ENCODE measurements at regions not wholly inside any gene's neighbourhood (a gene's known extent, or its start where the extent isn't known, plus 50 kb on each side); places are given as distances from the start of the nearest gene placed in this dataset.

DNA sequence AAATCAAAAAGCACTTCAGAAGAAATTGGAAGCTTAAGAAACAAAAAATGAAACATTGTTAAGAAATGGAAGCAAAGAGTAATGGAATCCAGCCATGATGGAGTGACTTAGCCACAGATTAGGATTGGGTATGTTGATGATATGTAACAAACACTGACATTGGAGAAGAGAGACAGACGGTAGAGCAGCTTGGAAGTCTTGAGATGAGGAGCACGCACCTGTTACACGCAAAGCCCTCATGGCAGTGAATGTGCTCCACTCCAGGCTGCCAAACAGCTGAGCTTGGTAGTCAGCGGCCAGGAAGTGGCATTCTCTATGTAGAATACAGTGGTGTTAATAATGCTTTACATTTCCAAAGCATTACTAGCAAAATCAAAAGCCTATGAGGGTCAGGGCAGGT, 56.9 kb upstream of the GPRIN3 start:
- CTCF ChIA-PET = no interaction called here

DNA sequence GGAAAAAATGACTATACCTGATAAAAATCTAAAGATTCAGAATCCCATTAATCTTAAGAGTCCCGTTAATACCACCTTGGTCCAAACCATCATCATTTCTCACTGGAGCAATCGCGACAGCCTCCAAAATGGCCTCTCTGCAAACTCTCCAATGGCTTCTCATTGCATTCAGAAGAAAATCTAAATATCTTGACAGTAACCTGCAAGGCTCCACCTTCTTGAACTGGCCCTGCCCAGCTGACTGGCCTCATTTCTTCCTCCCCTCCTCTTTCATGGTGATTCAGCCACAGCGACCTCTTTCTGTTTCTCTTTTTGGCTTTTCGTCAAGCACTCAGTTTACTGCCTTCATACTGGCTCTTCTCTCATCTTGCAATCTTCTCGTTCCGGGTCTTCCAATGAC, 56.2 kb upstream of the GPRIN3 start:
- intact Hi-C loops (cut with micrococcal nuclease) = no loop called here
- POLR2A ChIA-PET = no interaction called here
- Histone ChIP-seq H3K27ac (ENCODE audit: low read depth, low read length) (no peak overlapping the region), H3K4me1 (ENCODE audit: control insufficient read depth in 2 of 2, insufficient read depth in 2 of 2, low read length in 2 of 2) (no peaks in the 10 kb centered on the region), H3K4me3 (ENCODE audit: low read length) (no peak overlapping the region), H3K27me3 (ENCODE audit: control insufficient read depth in 2 of 2, insufficient read depth in 2 of 2, low read length in 2 of 2) (no peaks in the 10 kb centered on the region), H3K9me3 (ENCODE audit: control insufficient read depth in 2 of 3, low read length in 3 of 3) (no peaks in the 10 kb centered on the region), H3K36me3 (ENCODE audit: control insufficient read depth in 2 of 3, insufficient read depth in 3 of 3, low read length in 3 of 3) (no peaks in the 10 kb centered on the region)
- Mint-ChIP-seq H3K9me3 (peaks cover 0 to 14% (median 3%) of the 10 kb centered on the region in 11 donors), H3K27me3 (peaks cover 0 to 5% (median 0%) of the 10 kb centered on the region in 5 donors), H3K4me1 (peaks cover 7 to 12% (median 10%) of the 10 kb centered on the region in 7 donors), H3K36me3 (peaks cover 0 to 13% (median 0%) of the 10 kb centered on the region in 5 donors), H3K4me3 (no peak overlapping the region), H3K27ac (no peak overlapping the region)
- ATAC-seq = no peak
- no peak for DNase-seq
- CTCF ChIA-PET = no interaction called here

More for the DNA sequence above, 56.9 kb upstream of the GPRIN3 start:
- Mint-ChIP-seq H3K4me1 (peaks cover 7 to 12% (median 11%) of the 10 kb centered on the region in 7 donors), H3K9me3 (peaks cover 0 to 14% (median 3%) of the 10 kb centered on the region in 11 donors), H3K27me3 (peaks cover 0 to 5% (median 0%) of the 10 kb centered on the region in 5 donors), H3K4me3 (no peak overlapping the region), H3K36me3 (peaks cover 0 to 13% (median 0%) of the 10 kb centered on the region in 5 donors), H3K27ac (no peak overlapping the region)
- H3K4me1 ChIP-seq (ENCODE audit: control insufficient read depth in 2 of 2, insufficient read depth in 2 of 2, low read length in 2 of 2) = no peaks in the 10 kb centered on the region
- H3K27ac ChIP-seq (ENCODE audit: low read depth, low read length) = no peak overlapping the region
- no peak for DNase-seq
- H3K4me3 ChIP-seq (ENCODE audit: low read length) = no peak overlapping the region
- ATAC-seq = no peak
- H3K9me3 ChIP-seq (ENCODE audit: control insufficient read depth in 2 of 3, low read length in 3 of 3) = no peaks in the 10 kb centered on the region
- POLR2A ChIA-PET = no interaction called here
- no peaks in the 10 kb centered on the region for H3K36me3 ChIP-seq (ENCODE audit: control insufficient read depth in 2 of 3, insufficient read depth in 3 of 3, low read length in 3 of 3)
- no peaks in the 10 kb centered on the region for H3K27me3 ChIP-seq (ENCODE audit: control insufficient read depth in 2 of 2, insufficient read depth in 2 of 2, low read length in 2 of 2)
- intact Hi-C loops (cut with micrococcal nuclease) = no loop called here

DNA sequence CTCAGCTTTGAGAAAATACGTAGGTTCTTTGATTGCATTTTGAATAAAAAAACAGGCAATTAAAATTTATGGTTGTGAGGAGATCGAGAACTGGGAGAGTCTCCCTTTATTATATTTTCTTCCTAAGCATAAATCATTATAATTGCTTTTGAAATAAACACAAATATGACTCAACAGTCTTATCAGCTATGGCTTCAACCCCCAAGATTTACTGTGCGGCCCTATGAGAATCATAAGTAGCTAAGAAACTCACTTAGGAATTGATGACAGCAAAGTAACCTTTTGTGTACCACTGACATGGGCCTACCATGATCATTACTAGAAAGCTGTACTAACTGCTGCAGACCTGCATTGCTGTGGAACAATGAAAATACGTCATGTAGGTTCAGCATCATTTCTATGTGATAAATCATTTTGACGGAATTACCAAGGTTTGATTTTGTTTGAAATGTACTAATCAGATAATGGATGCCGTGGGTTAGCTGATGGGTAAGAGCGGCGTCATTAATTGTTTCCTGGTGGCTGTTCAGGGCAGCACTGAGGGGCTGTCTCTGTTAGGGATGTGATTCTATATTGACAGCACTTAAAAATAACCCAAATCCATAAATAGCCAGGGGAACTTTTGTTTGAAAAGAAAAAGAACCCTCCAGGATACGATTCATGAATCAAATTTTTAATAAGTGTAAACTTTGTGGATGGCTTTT, 51.5 kb upstream of the GPRIN3 start:
- Histone ChIP-seq H3K9me3 (ENCODE audit: control insufficient read depth in 2 of 3, low read length in 3 of 3) (no peaks in the 10 kb centered on the region), H3K27me3 (ENCODE audit: control insufficient read depth in 2 of 2, insufficient read depth in 2 of 2, low read length in 2 of 2) (no peaks in the 10 kb centered on the region), H3K36me3 (ENCODE audit: control insufficient read depth in 2 of 3, insufficient read depth in 3 of 3, low read length in 3 of 3) (no peaks in the 10 kb centered on the region), H3K27ac (ENCODE audit: low read depth, low read length) (no peak overlapping the region), H3K4me3 (ENCODE audit: low read length) (no peak overlapping the region), H3K4me1 (ENCODE audit: control insufficient read depth in 2 of 2, insufficient read depth in 2 of 2, low read length in 2 of 2) (no peaks in the 10 kb centered on the region)
- peaks cover 0 to 2% (median 0%) of the 10 kb centered on the region in 11 donors for H3K9me3 Mint-ChIP-seq
- peaks cover 0 to 4% (median 0%) of the 10 kb centered on the region in 7 donors for H3K4me1 Mint-ChIP-seq
- POLR2A ChIA-PET = interaction anchor here (0.6 kb wide), 1 partner anchor 261 kb away, joined by 3 read pairs; no protein-coding TSS in a partner anchor
- ATAC-seq (no peak), DNase-seq (no peak)
- intact Hi-C loops (cut with micrococcal nuclease) = no loop called here
- H3K4me3 Mint-ChIP-seq = no peak overlapping the region
- CTCF ChIA-PET = no interaction called here
- peaks cover 0 to 2% (median 0%) of the 10 kb centered on the region in 5 donors for H3K36me3 Mint-ChIP-seq
- H3K27me3 Mint-ChIP-seq = peaks cover 0 to 15% (median 0%) of the 10 kb centered on the region in 5 donors
- H3K27ac Mint-ChIP-seq = no peak overlapping the region

DNA sequence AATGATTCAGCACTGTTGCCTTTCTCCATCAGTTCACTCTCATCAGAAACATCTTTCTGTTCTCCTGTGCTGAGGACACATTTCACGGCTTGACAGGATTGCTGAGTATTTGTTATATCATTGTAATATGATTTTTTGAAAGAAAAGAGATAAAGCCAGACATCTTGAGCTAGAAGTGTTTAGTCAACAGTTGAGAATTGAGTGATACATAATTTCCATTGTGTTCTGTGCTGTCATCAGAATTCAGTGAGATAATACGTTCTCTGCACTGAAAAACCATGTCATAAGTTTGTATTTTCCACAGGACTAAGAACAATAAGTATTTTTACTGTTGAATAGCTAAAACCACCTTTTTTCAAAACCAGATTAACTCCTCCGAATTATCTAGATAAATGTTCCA, 50.2 kb upstream of the GPRIN3 start:
- DNase-seq = no peak
- no peaks in the 10 kb centered on the region for H3K27me3 ChIP-seq (ENCODE audit: control insufficient read depth in 2 of 2, insufficient read depth in 2 of 2, low read length in 2 of 2)
- no peak overlapping the region for H3K27ac ChIP-seq (ENCODE audit: low read depth, low read length)
- no peaks in the 10 kb centered on the region for H3K4me1 ChIP-seq (ENCODE audit: control insufficient read depth in 2 of 2, insufficient read depth in 2 of 2, low read length in 2 of 2)
- Mint-ChIP-seq H3K4me3 (no peak overlapping the region), H3K4me1 (peaks cover 0 to 3% (median 0%) of the 10 kb centered on the region in 7 donors), H3K9me3 (no peaks in the 10 kb centered on the region), H3K27me3 (peaks cover 0 to 15% (median 0%) of the 10 kb centered on the region in 5 donors), H3K27ac (peak overlapping the region in 1 of 9 donors; percentile 54), H3K36me3 (no peaks in the 10 kb centered on the region)
- no peaks in the 10 kb centered on the region for H3K9me3 ChIP-seq (ENCODE audit: control insufficient read depth in 2 of 3, low read length in 3 of 3)
- no peak overlapping the region for H3K4me3 ChIP-seq (ENCODE audit: low read length)
- POLR2A ChIA-PET = no interaction called here
- no peak for ATAC-seq
- CTCF ChIA-PET = interaction anchor here (0.6 kb wide), 1 partner anchor 198 kb away, joined by 3 read pairs; no protein-coding TSS in a partner anchor
- intact Hi-C loops (cut with micrococcal nuclease) = no loop called here
- no peaks in the 10 kb centered on the region for H3K36me3 ChIP-seq (ENCODE audit: control insufficient read depth in 2 of 3, insufficient read depth in 3 of 3, low read length in 3 of 3)
